ENCODE measurements at regions not wholly inside any gene's neighbourhood (a gene's known extent, or its start where the extent isn't known, plus 50 kb on each side); places are given as distances from the start of the nearest gene placed in this dataset.

DNA sequence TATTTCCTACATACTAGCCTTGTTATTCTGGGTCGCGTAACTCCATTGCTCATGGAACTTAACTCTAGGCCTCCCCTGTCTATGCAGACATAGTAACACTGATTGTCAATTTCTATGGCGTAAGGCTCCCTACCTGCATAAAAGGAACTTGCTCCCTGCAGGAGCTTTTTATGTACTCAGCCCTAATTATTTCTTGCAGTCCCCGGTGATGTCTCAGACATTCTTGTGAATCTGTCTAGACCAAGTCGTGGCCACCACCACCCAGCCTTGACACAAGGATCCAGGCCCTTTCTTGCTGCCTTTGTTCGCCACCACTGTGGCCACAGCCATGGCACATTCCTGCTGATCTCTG, 189.5 kb upstream of the CTAGE1 start:
- intact Hi-C loops (cut with DNase I; ENCODE audit: low total_unique reads), result no loop called here
- Histone ChIP-seq H3K4me1 (peaks cover 0 to 72% (median 46%) of the 10 kb centered on the region in 4 donors), H3K9me3 (no peaks in the 10 kb centered on the region), H3K27ac (peak overlapping the region; percentile 55 to 75), H3K36me3 (no peaks in the 10 kb centered on the region), H3K27me3 (no peaks in the 10 kb centered on the region), H3K4me3 (no peak overlapping the region)
- DNase-seq, result no peak
- TF ChIP-seq, protein P1, sequence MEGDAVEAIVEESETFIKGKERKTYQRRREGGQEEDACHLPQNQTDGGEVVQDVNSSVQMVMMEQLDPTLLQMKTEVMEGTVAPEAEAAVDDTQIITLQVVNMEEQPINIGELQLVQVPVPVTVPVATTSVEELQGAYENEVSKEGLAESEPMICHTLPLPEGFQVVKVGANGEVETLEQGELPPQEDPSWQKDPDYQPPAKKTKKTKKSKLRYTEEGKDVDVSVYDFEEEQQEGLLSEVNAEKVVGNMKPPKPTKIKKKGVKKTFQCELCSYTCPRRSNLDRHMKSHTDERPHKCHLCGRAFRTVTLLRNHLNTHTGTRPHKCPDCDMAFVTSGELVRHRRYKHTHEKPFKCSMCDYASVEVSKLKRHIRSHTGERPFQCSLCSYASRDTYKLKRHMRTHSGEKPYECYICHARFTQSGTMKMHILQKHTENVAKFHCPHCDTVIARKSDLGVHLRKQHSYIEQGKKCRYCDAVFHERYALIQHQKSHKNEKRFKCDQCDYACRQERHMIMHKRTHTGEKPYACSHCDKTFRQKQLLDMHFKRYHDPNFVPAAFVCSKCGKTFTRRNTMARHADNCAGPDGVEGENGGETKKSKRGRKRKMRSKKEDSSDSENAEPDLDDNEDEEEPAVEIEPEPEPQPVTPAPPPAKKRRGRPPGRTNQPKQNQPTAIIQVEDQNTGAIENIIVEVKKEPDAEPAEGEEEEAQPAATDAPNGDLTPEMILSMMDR (IDR thresholded peaks at IDR 0.05), result no peak

DNA sequence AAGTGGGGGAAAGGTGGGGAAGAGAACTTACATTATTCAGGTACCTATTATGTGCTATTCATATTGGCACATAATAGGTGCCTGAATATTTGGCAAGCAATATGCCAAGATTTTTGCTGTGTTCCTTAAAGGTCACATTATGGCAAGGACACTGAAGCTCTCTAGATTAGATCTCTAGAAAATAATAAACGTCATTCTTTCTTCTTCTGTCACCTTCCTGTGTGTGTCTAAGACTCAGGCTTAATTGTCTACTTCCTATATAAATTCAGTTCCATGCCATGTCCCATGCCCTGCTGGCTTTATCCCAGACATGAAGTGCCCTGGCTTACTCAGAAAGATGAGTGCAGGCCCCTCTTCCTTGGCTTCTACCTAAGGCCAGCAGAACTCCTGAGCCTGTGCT, 191.1 kb upstream of the CTAGE1 start:
- Histone ChIP-seq H3K4me1 (peaks cover 0 to 65% (median 40%) of the 10 kb centered on the region in 4 donors), H3K27ac (peak overlapping the region; percentile 55 to 75), H3K4me3 (no peak overlapping the region), H3K9me3 (no peaks in the 10 kb centered on the region), H3K36me3 (no peaks in the 10 kb centered on the region), H3K27me3 (no peaks in the 10 kb centered on the region)
- TF ChIP-seq, protein P1 (IDR thresholded peaks at IDR 0.05), result no peak
- DNase-seq, result no peak
- intact Hi-C loops (cut with DNase I; ENCODE audit: low total_unique reads), result no loop called here

DNA sequence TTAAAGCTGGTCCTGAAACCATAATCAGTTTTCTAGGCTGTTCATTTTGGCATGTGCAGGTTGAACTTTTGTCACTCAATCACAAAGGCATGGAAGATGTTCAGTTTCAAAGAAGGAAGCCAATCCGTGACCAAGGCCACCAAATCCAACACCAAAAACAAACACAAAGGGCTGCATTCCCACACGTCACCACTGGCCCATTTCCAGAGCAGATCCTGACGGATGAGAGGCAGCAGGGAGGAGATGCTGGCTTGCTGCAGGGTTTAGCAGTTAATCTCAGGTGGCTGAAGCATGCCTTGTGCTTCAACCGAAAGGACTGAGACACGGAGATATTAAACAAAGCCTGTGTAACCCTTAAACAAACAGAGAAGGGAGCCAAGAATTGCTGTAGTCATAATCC, 191.9 kb upstream of the CTAGE1 start:
- no peaks in the 10 kb centered on the region for H3K9me3 ChIP-seq
- no peaks in the 10 kb centered on the region for H3K27me3 ChIP-seq
- TF ChIP-seq, protein P1 (IDR thresholded peaks at IDR 0.05), result peak in 1 of 2 experiments; percentile 11
- H3K4me1 ChIP-seq, result peaks cover 0 to 57% (median 34%) of the 10 kb centered on the region in 4 donors
- no peaks in the 10 kb centered on the region for H3K36me3 ChIP-seq
- peak in 1 of 2 donors; percentile 49 for DNase-seq
- H3K4me3 ChIP-seq, result no peak overlapping the region
- intact Hi-C loops (cut with DNase I; ENCODE audit: low total_unique reads), result no loop called here
- H3K27ac ChIP-seq, result peak overlapping the region; percentile 55 to 75

DNA sequence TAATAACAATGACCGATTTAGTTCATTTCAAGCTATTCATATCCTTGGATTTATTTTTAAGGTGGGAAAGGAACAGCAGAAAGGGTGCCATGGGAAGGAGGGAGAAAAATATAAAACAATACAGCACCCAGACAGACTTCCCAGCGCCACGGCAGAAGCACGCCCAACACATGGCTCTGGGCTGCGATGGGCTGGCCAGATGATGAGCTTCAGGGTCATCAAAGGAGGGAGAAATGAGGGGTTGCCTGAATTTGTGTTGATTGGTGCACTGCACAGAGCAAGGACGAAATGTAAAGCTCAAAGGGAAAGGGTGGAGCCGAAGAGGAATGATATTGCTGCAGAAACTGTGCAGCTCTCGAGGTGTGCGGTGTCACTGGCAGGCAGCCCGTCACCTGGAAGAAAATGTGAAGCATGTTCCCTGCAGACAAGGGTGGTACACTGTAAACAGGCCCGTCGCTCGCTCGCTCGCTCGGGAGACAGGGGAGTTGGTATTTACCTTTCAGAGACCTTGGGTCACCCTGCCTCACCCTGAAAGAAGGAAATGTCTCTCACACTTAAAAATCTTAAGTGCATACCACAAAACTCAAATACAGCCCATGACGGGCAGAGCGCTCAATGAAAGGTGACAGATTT, 195.5 kb upstream of the CTAGE1 start:
- DNase-seq, result no peak
- TF ChIP-seq, protein P1 (IDR thresholded peaks at IDR 0.05), result no peak
- intact Hi-C loops (cut with DNase I; ENCODE audit: low total_unique reads), result no loop called here
- Histone ChIP-seq H3K4me1 (peaks cover 0 to 22% (median 14%) of the 10 kb centered on the region in 4 donors), H3K27ac (no peak overlapping the region), H3K27me3 (no peaks in the 10 kb centered on the region), H3K36me3 (no peaks in the 10 kb centered on the region), H3K4me3 (no peak overlapping the region), H3K9me3 (no peaks in the 10 kb centered on the region)

DNA sequence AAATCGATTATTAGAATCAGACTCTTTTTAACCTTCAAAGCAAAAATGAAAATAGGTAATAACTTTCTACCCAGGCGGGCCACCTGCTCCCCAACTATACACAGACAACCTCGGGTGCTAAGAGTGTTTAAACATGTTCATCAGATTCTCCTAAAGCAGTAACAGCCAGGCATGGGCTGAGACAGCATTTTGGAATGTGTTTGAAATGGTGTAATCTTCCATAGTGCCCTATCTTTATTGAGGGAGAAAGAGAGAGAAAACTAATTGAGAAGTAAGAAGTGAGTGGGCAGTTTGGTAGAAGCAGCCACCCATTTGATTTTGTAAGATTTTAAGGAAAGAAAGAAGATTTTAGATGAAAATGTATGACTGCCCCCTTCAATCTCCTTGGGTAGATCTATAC, 196.1 kb upstream of the CTAGE1 start:
- Histone ChIP-seq H3K9me3 (no peaks in the 10 kb centered on the region), H3K36me3 (no peaks in the 10 kb centered on the region), H3K27me3 (no peaks in the 10 kb centered on the region), H3K27ac (no peak overlapping the region), H3K4me1 (peaks cover 0 to 16% (median 12%) of the 10 kb centered on the region in 4 donors), H3K4me3 (no peak overlapping the region)
- TF ChIP-seq, protein P1 (IDR thresholded peaks at IDR 0.05), result no peak
- intact Hi-C loops (cut with DNase I; ENCODE audit: low total_unique reads), result no loop called here
- DNase-seq, result no peak

DNA sequence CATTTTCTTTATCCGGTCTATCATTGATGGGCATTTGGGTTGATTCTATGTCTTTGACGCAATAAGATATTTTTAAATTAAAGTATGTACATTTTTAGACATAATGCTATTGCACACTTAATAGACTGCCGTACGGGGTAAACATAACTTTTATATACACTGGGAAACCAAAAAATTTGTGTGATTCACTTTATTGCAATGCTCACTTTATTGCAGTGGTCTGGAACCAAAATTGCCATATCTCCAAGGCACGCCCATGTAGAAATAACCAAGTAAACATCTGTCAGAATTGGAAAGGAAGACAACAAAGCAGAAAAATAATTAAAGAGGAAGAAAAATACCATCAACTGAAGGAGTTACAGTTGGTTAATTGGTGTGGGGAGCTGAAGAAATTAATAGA, 205.8 kb upstream of the CTAGE1 start:
- Histone ChIP-seq H3K27me3 (no peaks in the 10 kb centered on the region), H3K36me3 (no peaks in the 10 kb centered on the region), H3K27ac (no peak overlapping the region), H3K4me1 (no peaks in the 10 kb centered on the region), H3K4me3 (no peak overlapping the region), H3K9me3 (no peaks in the 10 kb centered on the region)
- TF ChIP-seq, protein P1 (IDR thresholded peaks at IDR 0.05), result no peak
- intact Hi-C loops (cut with DNase I; ENCODE audit: low total_unique reads), result no loop called here
- DNase-seq, result no peak

Data from tibial artery (tissue), 4 donors.